ENCODE measurements at regions not wholly inside any gene's neighbourhood (a gene's known extent, or its start where the extent isn't known, plus 50 kb on each side); places are given as distances from the start of the nearest gene placed in this dataset.

DNA sequence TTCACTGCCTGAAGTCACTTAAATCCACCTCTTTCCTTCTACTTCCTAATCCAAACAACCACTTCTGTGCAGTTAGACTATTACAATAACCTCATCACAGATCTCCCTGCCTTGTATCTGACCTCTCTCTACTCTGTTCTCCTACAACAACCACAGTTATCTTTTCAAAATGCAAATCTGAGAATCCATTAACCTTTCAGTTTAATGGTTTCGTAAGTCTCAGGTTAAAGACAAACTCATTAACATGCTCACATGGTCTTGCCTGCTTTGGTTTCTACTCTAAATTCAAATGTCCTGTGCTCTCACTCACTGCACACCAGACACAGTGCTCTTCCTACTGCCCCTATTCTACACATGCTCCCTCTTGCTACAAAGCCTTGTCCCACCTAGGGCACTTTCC, 406.5 kb upstream of the THBS1 start:
- H3K27ac Mint-ChIP-seq: no peak overlapping the region
- DNase-seq (ENCODE audit: low spot score): no peak
- H3K36me3 Mint-ChIP-seq: no peaks in the 10 kb centered on the region
- ChIA-PET CTCF (no interaction called here), POLR2A (no interaction called here)
- no peaks in the 10 kb centered on the region for H3K9me3 Mint-ChIP-seq
- H3K27me3 Mint-ChIP-seq (ENCODE audit: low read depth): no peaks in the 10 kb centered on the region
- ATAC-seq: no peak
- TF ChIP-seq, protein P1, sequence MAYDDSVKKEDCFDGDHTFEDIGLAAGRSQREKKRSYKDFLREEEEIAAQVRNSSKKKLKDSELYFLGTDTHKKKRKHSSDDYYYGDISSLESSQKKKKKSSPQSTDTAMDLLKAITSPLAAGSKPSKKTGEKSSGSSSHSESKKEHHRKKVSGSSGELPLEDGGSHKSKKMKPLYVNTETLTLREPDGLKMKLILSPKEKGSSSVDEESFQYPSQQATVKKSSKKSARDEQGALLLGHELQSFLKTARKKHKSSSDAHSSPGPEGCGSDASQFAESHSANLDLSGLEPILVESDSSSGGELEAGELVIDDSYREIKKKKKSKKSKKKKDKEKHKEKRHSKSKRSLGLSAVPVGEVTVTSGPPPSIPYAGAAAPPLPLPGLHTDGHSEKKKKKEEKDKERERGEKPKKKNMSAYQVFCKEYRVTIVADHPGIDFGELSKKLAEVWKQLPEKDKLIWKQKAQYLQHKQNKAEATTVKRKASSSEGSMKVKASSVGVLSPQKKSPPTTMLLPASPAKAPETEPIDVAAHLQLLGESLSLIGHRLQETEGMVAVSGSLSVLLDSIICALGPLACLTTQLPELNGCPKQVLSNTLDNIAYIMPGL (CRISPR knock-in tag; IDR thresholded peaks at IDR 0.05): no peak
- TF ChIP-seq RORB (CRISPR knock-in tag; IDR thresholded peaks at IDR 0.05) (no peak), ZNF416 (CRISPR knock-in tag; IDR thresholded peaks at IDR 0.05) (no peak), FOXJ3 (CRISPR knock-in tag; IDR thresholded peaks at IDR 0.05; ENCODE audit: borderline replicate concordance) (no peak), TCF7 (CRISPR knock-in tag; IDR thresholded peaks at IDR 0.05; ENCODE audit: low read depth) (no peak), SOX15 (CRISPR knock-in tag; IDR thresholded peaks at IDR 0.05) (no peak), ETV6 (CRISPR knock-in tag; IDR thresholded peaks at IDR 0.05) (no peak), OVOL2 (CRISPR knock-in tag; IDR thresholded peaks at IDR 0.05; ENCODE audit: borderline replicate concordance) (no peak), NR3C1 (CRISPR knock-in tag; conservative IDR thresholded peaks at IDR 0.05; ENCODE audit: low read depth) (no peak), PRRX2 (CRISPR knock-in tag; IDR thresholded peaks at IDR 0.05) (no peak), SP1 (CRISPR knock-in tag; conservative IDR thresholded peaks at IDR 0.05) (no peak), FOXP1 (CRISPR knock-in tag; IDR thresholded peaks at IDR 0.05; ENCODE audit: borderline replicate concordance) (no peak)
- TF ChIP-seq, protein P2, sequence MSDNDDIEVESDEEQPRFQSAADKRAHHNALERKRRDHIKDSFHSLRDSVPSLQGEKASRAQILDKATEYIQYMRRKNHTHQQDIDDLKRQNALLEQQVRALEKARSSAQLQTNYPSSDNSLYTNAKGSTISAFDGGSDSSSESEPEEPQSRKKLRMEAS (CRISPR knock-in tag; IDR thresholded peaks at IDR 0.05): no peak
- TF ChIP-seq, protein P3, sequence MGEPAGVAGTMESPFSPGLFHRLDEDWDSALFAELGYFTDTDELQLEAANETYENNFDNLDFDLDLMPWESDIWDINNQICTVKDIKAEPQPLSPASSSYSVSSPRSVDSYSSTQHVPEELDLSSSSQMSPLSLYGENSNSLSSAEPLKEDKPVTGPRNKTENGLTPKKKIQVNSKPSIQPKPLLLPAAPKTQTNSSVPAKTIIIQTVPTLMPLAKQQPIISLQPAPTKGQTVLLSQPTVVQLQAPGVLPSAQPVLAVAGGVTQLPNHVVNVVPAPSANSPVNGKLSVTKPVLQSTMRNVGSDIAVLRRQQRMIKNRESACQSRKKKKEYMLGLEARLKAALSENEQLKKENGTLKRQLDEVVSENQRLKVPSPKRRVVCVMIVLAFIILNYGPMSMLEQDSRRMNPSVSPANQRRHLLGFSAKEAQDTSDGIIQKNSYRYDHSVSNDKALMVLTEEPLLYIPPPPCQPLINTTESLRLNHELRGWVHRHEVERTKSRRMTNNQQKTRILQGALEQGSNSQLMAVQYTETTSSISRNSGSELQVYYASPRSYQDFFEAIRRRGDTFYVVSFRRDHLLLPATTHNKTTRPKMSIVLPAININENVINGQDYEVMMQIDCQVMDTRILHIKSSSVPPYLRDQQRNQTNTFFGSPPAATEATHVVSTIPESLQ (CRISPR knock-in tag; IDR thresholded peaks at IDR 0.05): no peak
- TF ChIP-seq, protein P4, sequence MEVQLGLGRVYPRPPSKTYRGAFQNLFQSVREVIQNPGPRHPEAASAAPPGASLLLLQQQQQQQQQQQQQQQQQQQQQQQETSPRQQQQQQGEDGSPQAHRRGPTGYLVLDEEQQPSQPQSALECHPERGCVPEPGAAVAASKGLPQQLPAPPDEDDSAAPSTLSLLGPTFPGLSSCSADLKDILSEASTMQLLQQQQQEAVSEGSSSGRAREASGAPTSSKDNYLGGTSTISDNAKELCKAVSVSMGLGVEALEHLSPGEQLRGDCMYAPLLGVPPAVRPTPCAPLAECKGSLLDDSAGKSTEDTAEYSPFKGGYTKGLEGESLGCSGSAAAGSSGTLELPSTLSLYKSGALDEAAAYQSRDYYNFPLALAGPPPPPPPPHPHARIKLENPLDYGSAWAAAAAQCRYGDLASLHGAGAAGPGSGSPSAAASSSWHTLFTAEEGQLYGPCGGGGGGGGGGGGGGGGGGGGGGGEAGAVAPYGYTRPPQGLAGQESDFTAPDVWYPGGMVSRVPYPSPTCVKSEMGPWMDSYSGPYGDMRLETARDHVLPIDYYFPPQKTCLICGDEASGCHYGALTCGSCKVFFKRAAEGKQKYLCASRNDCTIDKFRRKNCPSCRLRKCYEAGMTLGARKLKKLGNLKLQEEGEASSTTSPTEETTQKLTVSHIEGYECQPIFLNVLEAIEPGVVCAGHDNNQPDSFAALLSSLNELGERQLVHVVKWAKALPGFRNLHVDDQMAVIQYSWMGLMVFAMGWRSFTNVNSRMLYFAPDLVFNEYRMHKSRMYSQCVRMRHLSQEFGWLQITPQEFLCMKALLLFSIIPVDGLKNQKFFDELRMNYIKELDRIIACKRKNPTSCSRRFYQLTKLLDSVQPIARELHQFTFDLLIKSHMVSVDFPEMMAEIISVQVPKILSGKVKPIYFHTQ (CRISPR knock-in tag; IDR thresholded peaks at IDR 0.05): no peak
- TF ChIP-seq, protein P5, sequence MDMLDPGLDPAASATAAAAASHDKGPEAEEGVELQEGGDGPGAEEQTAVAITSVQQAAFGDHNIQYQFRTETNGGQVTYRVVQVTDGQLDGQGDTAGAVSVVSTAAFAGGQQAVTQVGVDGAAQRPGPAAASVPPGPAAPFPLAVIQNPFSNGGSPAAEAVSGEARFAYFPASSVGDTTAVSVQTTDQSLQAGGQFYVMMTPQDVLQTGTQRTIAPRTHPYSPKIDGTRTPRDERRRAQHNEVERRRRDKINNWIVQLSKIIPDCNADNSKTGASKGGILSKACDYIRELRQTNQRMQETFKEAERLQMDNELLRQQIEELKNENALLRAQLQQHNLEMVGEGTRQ (CRISPR knock-in tag; IDR thresholded peaks at IDR 0.05): no peak
- TF ChIP-seq, protein P6, sequence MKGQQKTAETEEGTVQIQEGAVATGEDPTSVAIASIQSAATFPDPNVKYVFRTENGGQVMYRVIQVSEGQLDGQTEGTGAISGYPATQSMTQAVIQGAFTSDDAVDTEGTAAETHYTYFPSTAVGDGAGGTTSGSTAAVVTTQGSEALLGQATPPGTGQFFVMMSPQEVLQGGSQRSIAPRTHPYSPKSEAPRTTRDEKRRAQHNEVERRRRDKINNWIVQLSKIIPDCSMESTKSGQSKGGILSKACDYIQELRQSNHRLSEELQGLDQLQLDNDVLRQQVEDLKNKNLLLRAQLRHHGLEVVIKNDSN (CRISPR knock-in tag; IDR thresholded peaks at IDR 0.05): no peak
- TF ChIP-seq, protein P7, sequence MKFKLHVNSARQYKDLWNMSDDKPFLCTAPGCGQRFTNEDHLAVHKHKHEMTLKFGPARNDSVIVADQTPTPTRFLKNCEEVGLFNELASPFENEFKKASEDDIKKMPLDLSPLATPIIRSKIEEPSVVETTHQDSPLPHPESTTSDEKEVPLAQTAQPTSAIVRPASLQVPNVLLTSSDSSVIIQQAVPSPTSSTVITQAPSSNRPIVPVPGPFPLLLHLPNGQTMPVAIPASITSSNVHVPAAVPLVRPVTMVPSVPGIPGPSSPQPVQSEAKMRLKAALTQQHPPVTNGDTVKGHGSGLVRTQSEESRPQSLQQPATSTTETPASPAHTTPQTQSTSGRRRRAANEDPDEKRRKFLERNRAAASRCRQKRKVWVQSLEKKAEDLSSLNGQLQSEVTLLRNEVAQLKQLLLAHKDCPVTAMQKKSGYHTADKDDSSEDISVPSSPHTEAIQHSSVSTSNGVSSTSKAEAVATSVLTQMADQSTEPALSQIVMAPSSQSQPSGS (CRISPR knock-in tag; IDR thresholded peaks at IDR 0.05; ENCODE audit: borderline replicate concordance, low read depth): no peak
- TF ChIP-seq, protein P8, sequence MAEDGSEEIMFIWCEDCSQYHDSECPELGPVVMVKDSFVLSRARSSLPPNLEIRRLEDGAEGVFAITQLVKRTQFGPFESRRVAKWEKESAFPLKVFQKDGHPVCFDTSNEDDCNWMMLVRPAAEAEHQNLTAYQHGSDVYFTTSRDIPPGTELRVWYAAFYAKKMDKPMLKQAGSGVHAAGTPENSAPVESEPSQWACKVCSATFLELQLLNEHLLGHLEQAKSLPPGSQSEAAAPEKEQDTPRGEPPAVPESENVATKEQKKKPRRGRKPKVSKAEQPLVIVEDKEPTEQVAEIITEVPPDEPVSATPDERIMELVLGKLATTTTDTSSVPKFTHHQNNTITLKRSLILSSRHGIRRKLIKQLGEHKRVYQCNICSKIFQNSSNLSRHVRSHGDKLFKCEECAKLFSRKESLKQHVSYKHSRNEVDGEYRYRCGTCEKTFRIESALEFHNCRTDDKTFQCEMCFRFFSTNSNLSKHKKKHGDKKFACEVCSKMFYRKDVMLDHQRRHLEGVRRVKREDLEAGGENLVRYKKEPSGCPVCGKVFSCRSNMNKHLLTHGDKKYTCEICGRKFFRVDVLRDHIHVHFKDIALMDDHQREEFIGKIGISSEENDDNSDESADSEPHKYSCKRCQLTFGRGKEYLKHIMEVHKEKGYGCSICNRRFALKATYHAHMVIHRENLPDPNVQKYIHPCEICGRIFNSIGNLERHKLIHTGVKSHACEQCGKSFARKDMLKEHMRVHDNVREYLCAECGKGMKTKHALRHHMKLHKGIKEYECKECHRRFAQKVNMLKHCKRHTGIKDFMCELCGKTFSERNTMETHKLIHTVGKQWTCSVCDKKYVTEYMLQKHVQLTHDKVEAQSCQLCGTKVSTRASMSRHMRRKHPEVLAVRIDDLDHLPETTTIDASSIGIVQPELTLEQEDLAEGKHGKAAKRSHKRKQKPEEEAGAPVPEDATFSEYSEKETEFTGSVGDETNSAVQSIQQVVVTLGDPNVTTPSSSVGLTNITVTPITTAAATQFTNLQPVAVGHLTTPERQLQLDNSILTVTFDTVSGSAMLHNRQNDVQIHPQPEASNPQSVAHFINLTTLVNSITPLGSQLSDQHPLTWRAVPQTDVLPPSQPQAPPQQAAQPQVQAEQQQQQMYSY (CRISPR knock-in tag; IDR thresholded peaks at IDR 0.05): no peak
- TF ChIP-seq, protein P9, sequence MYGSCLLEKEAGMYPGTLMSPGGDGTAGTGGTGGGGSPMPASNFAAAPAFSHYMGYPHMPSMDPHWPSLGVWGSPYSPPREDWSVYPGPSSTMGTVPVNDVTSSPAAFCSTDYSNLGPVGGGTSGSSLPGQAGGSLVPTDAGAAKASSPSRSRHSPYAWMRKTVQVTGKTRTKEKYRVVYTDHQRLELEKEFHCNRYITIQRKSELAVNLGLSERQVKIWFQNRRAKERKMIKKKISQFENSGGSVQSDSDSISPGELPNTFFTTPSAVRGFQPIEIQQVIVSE (CRISPR knock-in tag; IDR thresholded peaks at IDR 0.05; ENCODE audit: borderline replicate concordance): no peak
- H3K4me3 Mint-ChIP-seq: no peak overlapping the region
- peaks cover 32% of the 10 kb centered on the region for H3K4me1 Mint-ChIP-seq
